T-helper 17 cell (primary cell): ENCODE measurements at regions not wholly inside any gene's neighbourhood (a gene's known extent, or its start where the extent isn't known, plus 50 kb on each side); places are given as distances from the start of the nearest gene placed in this dataset.

Experiments
- ATAC-seq: fragments of 150-1000 bp; cut with Tn5 transposase; 2 replicates; pipeline ENCODE4 v1.10.0; 2021; ENCODE audit warnings: mild to moderate bottlenecking, moderate library complexity
- DNase-seq, 3 donors: peaks; one replicate each; pipeline versions ENCODE4 v3.0.0 to v3.0.0-alpha.2; 2020 to 2021
- H3K9me3 ChIP-seq: one replicate; pipeline ENCODE4 v1.7.0; 2013; ENCODE audit warnings: low read length, mild to moderate bottlenecking; ENCODE audit not compliant: control insufficient read depth, poor library complexity, severe bottlenecking
- H3K27ac Mint-ChIP-seq: one replicate; pipeline ENCODE4 v1.8.0; 2022; ENCODE audit warnings: mild to moderate bottlenecking, moderate library complexity, mixed read lengths
- H3K27me3 Mint-ChIP-seq: one replicate; pipeline ENCODE4 v1.8.0; 2022; ENCODE audit warnings: mixed read lengths
- H3K36me3 Mint-ChIP-seq: one replicate; pipeline ENCODE4 v1.8.0; 2022; ENCODE audit warnings: low read depth, mixed read lengths
- H3K4me1 Mint-ChIP-seq: one replicate; pipeline ENCODE4 v1.8.0; 2022; ENCODE audit warnings: mild to moderate bottlenecking, mixed read lengths
- H3K4me3 Mint-ChIP-seq: one replicate; pipeline ENCODE4 v1.8.0; 2022; ENCODE audit warnings: mild to moderate bottlenecking, moderate library complexity, mixed read lengths

DNA sequence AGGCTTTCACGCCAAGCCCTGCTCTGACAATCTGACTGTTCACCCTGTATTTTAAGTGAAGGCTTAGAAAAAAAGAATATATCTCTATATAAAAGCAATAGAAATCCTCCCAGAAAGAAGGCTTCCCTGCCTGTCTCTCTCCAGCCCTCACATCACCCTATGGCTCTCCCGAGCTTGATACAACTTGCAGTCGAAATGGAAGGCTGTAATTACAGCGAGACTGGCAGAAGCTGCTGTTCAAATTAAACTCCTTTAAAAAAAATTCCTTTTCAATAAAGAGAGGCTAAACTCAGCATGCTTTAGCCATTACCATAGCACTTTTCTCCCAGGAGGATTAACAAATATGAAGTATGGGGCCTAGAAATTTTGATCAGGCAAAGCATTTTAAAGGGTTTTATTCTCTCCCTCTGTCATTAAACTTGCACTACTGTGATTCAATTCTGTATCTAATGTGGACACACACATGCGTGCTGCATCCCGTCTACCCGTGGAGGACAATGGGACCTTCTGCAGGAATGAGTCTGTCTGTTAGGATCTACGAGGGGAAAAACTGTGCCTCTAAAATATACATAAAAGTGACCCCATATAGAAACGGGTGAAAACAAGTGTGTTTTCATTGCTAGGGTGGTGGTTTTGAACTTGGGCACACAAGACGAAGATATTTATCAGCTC is 223.8 kb downstream of the USP6NL start:
- Mint-ChIP-seq H3K27me3 (no peaks in the 10 kb centered on the region), H3K4me3 (no peak overlapping the region), H3K4me1 (peaks cover 13% of the 10 kb centered on the region), H3K36me3 (no peaks in the 10 kb centered on the region), H3K27ac (peak overlapping the region; percentile 21)
- H3K9me3 ChIP-seq, result no peaks in the 10 kb centered on the region
- DNase-seq, result no peak
- no peak for ATAC-seq

GRCh38 chr10:11387044-11387443 is 224.4 kb downstream of the USP6NL start:
- Mint-ChIP-seq H3K36me3 (no peaks in the 10 kb centered on the region), H3K27ac (no peak overlapping the region), H3K4me1 (peaks cover 11% of the 10 kb centered on the region), H3K4me3 (no peak overlapping the region), H3K27me3 (no peaks in the 10 kb centered on the region)
- DNase-seq, result no peak
- no peak for ATAC-seq
- no peaks in the 10 kb centered on the region for H3K9me3 ChIP-seq
